Activated CD4-positive, alpha-beta T cell treated with anti-CD3 and anti-CD28 coated beads, Interleukin-2, amount 50 U/mL, for 1 hour (primary cell): ENCODE measurements at regions not wholly inside any gene's neighbourhood (a gene's known extent, or its start where the extent isn't known, plus 50 kb on each side); places are given as distances from the start of the nearest gene placed in this dataset.

Experiments used
- DNase-seq: peaks from one replicate; pipeline ENCODE4 v3.0.0-alpha.2; 2020

DNA sequence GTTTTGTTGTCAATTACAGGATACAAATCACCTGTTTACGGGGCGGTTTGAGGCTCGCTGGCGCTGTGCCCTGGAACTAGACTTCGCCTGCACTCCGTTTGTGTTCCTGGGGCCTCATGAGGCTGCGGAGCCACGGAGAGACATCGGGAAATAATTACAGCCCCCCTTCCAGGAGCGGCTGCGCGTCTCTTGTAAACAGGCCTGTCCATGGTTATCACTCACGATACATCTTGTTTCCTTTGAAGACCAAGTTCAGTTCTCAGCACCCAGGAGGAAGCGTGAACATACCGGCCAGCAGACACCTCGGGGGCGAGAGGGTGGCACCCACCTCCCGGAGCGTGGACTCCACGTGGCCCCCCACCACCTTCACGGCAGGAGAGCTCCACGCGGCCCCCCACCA lies 297.1 kb upstream of the IRX4 start:
- DNase-seq, result no peak

DNA sequence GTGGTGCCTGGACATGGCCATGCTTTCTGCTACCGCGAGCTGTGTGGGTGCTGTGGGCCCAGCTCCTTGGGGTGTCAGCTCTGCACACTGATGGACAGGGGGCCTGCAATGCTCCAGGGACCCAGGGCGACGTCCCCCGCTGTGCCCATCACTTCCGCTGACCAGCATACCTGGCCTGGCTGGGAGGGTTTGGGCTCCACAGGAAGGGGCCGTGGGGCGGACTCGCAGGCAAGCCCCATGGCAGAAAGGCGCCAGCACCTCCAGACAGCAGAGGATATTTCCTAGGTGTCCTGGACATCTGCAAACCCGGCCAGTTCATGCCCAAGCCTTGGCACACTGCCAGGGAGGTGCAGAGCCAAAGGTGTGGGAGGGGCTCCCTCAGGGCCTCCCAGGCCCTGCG lies 295.8 kb upstream of the IRX4 start:
- no peak for DNase-seq

DNA sequence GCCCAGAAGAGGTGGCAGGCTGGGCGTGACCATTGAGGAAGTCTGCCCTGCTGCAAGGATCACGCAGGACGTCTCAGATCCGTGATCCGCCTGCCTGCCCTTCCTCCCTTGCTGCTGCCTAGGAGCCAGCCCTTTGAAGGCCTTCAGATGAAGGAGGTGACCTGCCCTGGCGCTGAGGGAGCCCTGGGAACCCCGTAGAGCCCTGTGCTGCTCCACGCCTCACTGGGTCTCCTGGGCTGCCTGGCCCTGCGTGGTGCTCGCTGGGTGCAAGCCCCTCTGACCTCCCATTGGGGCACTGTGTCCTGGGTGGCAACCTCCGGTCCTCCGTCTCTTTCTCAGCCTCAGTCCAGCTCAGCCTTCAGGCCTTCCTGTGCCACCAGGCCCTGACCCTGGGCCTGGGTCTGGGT lies 295.3 kb upstream of the IRX4 start:
- no peak for DNase-seq

DNA sequence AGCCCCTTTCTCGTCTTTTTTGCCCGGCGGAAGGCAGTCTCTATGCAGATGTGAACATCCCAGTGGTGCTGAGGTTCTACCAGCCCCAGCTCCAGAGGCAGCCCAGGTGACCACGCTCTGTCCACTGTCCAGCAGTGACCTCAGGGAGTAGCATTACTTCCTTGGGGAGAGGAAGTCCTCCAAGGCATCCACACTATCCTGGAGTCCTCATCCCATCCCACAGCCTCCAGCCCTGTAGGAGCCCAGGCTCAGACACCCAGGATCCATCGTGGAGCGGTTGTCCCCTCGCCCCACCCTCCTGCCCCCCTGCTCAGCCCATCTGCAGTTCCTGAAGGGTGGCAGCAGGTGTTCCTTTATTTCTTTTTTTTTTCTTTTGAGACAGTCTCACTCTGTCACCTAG lies 294.5 kb upstream of the IRX4 start:
- no peak for DNase-seq

DNA sequence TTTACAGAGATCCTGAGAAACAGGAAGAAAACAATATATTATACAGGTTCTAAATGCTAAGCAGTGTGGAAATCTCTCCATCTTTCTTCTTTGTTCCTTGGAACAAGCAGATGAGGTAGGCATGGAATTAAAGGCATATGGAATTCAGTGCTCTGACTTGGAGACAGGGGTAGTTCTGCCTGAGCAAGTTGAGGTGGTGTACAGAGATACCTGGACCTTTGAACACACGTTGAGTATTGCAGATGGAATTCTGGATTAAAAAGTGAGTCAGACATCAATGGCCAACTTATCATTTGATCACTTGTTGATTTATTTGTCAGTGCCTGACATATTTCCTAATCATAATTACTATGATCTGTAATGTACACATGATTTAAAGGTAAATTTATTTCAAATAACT lies 293.9 kb upstream of the IRX4 start:
- no peak for DNase-seq

DNA sequence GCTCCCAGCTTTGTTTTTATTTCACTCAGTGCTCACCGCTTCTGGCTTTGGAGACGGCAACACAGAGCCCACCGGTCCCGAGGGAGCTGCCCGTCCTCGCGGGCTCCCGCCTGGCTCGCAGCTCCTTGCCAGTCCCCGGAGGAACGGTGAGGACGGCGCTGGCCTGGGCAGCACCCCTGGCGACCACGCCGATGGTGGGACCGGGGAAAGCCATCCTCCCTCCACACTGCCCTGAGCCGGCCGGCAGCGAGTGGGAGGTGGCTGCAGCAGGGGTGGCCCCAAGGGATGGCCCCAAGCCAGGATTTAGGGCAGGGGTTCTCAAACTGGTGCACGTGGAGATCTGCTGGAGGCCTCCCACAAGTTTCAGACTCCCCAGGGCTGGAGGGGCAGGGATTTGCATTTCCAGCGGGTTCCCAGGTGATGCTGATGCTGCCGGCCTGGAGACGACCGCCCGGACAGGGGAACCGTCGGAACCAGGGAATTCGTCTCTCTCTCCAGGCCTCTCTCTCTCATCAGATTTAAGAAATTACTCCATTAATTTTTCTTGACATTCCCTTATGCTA lies 293.2 kb upstream of the IRX4 start:
- DNase-seq, result no peak

DNA sequence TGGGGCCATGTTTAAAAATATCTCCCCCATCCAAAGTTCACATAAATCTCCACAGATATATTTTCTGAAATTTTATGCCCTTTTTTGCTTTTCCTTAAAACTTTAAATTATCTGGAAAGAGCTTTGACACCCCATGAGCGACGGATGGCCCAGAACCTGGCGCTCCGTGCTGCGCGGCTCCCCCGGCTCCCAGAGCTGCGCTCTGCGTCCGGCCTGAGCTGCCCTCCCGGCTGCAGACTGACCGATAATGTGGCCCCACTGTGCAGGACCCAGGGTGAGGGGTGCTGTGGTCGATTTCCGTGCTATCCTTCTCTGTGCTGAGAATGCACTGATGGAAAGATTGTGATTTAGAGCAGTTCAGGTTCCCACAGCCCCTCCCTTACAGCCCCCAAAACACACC lies 292.3 kb upstream of the IRX4 start:
- DNase-seq, result no peak

DNA sequence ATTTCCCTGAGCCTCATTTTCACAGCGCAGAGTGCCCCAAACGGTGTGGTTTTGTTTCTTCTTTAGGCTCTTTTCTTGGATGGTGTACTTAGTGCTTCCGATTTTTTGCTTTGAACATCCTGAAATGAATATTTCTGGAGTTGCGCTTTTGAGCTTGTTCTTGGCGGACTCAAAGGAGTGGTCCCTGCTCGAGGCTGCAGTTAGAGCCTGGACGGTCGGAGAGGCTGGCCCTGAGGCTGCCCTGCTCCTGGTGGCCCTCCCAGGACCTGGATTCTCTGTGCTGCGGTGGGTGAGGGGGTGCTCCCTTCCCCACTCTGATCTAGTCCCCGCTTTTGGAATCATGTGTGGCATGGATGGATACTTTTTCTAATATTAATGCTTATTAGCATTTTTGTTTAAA lies 291.8 kb upstream of the IRX4 start:
- no peak for DNase-seq

DNA sequence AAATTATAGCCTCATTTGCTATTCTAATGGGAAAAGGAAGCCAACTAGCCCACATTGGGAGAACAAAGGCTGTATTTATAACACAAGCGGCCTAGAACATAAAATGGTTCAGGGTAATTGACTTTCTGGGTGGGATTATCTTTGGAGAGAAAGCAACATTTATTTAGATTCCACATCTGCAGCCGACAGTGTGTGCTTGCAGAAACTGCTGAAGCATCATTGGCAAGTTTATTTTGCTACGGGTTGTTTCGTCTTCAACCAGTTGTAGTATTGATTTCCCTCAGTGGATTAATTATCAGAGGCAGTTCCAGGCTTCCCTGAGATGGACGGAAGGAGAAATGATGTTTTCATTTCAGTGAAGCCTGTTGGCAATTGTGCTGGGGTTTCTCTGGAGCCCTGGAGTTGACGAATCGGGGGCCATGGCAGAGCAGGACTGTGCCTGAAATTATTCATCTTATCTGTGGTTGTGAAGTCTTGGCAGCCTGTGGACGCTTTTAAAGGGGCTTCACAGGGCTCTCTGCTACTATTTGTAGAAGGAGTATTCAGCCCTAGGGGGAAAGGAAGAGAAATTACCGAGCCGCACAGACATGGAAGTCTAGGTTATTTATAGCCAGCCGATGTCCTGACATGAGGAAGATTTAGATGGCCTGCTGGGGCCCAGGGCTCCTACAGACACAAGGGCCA lies 290.6 kb upstream of the IRX4 start:
- DNase-seq, result no peak

DNA sequence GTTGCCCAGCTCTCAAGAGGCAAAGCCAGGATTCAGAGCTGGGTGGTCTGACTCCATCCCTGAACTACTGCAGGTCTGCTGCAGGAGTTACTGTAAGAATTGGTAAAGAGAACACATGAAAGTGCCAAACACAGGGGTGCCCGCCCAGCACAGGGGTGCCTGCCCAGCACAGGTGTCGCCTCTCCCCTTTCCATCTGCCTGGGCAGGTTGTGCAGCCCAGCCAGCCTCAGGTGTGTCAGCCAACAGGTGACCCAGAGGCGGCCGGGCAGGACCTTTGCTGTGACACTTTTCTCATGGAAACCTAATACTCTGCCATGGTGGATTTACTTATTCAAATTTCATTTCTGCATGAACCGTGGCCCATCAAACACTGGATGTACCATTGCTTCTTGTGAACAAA lies 289.7 kb upstream of the IRX4 start:
- no peak for DNase-seq

DNA sequence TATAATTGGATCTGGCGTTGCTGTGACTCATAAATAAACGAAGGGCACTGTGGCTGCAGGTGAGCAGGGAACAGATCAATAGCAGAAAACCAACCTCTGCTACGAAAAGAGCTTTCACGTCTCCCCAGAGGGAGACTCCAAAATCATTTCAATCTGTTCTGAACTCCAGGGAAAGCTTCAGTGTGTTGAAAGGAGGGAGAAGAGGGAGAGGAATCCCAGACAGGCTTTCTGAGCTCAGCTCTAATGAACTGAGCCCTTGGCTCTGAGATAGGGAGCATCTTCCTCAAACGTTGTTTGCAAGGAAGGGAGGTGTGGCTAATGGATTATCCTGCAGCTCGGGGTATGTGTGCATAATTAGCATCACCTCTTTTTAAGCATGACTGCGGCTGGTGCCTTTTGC lies 288.0 kb upstream of the IRX4 start:
- no peak for DNase-seq

DNA sequence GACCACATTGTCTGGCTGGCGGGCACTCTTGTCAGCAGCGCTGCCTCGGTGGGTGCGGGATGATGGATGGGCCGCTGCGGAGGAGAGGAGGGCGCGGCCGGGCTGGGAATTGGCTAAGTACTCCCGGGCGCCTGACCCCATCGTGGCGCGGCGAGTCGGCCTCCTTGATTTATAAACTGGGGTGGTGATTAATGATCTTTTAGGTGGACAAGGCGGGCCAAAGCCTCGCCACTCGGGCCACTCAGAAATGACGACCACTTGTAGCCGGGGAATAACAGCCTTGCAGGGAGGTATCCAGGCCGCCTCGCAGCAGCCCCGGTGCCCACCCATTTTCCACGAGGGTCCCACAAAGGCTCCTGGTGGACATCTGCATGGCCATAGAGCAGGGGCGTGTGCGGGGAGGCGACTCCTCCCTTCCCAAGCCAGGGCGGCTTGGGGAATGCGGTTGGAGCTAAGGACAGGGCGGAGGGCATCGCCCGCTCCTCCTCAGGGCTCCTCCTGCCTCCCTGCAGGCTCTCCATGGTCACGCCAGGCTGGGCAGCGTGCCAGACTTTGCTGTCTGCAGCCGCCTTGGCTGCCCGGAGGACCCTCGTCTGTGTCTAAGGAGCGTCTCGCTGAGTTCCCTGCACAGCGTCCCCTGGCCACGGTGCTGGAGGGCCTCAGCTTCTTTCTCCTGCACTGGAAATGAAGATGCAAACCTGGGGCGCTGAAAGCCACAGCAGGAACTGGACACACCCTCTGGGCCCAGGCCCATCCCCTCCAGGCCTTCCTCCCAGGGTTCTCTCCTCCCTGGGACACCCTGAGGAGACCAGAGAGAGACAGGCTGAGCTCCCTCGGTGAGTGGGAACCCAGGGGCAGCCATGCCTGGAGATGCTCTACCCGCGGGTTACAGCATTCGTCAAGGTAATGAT lies 287.4 kb upstream of the IRX4 start:
- no peak for DNase-seq

DNA sequence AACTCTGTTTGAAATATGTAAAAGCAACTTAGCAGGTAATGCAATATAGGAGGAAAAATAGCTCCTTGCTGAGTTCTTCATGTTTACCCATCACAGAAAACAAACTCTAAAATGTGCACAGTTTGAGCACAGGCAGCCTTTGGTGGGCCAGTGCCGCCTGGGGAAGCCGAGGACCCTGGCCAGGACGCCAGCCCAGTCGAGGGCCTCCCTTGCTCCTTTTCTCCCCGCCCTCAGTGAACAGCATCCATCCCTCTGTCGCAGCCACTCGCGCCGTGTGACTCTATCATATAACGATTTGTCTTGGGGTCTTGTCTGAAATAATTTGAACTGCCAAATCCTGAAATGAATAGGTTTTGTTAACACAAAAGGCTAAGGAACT lies 286.7 kb upstream of the IRX4 start:
- DNase-seq, result no peak

DNA sequence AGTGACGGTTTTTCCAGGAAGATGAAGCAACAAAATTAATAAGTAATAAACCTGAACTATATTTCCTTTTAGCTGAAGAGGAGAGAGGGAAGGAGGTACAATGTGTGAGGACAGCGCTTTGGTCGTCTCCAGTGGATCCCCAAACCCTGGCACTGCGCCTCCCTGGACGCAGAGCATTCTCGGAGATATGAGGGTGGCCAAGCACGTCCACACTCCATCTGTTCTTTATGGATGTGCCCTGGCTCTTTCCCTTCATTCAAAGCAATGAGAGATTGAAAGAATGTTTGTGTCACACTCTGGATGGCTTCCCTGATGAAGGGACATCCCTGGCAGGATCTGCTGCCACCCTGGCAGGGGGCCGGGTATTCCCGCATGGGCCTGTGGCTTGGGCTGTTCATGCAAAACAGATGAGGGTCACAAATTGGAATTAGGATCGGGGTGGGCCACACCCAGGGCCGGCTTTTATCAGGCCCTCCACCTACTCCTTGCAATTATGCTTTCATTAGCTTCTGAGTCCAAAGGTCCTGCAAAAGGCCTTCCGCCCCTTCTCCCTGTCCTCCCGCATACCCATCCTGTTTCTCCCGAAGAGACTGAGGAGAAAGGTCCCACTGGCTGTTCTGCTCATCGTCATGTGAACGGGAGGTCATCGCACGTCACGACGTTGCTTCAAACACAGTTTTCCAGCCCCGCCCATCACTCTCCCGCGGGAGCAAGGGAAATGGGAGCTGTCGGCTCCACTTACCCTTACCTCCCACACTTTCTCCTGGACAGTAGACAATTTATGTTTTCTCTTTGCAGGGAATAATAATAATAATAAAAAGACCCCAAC lies 286.1 kb upstream of the IRX4 start:
- DNase-seq, result no peak

DNA sequence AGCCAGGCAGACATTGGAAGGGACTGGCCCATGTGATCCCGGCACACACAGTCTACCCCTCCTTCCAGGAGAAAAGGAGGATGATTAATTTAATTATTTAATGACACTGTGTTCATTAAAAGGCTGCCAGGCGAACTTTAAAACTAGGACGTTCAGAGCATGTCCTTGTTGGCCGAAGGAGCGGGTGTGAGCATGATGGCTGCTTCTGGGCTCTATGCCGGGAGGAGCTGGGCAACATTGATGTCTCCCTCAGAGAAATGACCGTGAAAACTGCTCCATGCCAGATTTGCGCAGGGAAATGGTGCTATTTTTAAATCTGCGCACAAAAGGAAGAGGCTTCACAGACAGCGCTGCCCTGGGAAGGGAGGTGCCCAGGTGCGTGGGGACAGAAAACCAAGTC lies 284.9 kb upstream of the IRX4 start:
- DNase-seq, result no peak

DNA sequence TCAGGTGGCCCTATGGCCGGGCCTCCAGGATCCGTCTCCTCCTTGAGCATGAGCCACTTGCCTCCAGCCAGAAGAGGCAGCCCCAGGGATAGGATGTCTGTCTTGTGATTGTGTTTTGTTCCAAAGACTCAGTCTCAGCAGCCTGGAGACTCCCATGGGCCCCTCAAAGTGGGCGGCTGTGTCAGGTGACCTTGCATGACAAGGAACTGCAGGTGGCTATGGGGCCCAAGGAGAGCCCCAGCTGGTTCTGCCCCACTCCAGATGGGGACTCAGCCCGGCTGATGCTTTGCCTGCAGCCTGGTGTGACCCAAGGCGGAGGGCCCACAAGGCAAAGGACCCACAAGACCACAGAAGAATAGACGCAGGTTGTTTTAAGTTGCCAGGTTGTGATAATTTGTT lies 284.3 kb upstream of the IRX4 start:
- no peak for DNase-seq

DNA sequence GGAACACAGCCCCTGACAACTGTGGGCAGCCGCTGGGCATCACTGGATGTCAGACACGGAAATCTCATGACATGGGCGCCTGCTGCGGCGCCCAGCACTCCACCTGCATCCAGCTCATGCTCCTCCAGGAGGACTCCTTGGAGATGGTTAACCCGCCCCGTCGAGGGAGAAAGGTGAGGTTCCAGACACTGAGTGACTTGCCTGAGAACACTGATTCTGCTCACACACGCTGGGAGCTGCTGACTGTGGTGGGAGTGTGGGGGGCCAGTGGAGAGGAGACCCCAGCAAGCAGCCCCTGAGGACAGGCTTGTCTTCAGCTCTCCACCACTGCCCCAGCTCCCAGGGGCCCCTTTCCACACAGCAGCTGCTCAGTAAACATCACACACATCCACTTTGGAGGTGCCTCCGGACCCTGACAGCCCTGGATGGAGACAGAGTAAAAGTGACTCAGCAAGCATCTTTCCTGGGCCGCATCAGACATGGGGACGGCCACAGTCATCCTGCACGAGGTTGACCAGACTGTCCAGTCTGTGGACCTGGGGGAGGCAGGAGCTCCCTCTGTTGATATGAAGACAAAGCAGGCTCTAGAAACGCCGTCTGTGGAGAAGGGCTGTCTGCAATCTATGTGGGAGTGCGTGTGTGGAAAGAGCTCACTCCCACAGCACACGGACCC lies 283.7 kb upstream of the IRX4 start:
- DNase-seq, result no peak

DNA sequence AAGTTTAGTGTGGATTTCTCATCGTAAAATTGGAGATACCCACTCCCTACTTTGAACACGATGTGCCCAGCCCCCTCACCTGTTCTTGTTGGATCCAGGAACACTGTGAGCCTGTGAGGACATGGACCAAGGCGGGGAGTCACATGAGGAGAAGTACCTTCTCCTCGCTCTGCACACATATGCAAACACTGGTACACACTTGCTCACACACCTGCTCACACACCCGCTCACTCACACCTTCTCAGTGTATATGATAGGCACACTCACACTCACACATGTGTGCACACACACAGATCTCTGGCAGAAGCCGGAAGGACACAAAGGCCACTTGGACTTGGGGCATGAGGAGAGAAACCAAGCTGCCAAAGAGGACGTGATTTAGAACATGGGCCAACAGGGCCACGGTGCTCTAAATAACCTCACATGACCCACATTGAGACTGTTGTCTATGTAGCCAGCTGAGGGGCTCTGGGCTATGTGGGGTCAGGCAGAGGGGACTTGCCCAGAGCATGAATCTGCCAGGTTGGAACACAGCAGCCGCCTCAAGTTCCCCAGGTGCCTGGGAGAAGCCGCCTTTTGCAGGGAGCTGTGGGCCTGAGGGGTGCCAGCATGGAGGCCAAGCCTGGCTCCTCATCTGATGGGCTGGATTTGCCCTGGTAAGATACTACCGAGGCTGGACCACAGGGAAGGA lies 283.0 kb upstream of the IRX4 start:
- DNase-seq, result no peak

DNA sequence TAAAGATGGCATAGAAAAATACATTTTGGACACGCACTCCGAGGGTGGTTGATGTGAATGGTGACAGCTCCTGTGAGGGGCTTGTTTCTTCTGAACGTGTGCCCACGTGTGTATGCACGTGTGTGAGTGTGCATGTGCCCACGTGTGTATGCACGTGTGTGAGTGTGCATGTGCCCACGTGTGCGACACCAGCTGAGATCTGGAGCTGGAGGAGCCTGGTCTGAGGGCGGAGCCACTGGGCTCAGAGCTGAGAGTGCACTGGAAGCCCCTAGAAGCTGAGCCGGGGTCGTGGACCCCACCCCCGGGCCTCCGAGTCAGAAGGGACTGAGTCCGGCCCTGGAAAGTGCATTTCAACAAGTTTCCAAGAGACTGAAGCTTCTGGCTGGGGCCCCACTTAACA lies 282.5 kb upstream of the IRX4 start:
- DNase-seq, result no peak

DNA sequence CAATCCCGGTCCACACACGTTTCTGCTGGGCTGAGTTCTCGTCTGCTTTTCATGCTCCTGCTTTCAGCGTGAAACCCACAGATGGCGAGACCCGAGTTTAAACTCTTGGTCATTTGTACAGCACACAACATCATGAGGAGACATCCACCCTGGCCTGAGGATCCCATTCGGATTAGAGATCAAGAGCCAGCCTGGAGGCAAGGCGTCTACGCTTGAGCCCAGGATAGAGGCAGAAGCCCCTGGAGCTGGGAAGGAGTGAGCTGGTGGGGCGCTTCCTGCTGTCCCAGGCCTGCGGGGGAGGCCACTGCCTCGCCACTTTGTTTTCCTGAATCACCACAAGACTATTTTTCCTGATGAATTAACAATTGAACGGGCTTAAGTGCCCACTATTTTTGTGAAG lies 281.9 kb upstream of the IRX4 start:
- no peak for DNase-seq

DNA sequence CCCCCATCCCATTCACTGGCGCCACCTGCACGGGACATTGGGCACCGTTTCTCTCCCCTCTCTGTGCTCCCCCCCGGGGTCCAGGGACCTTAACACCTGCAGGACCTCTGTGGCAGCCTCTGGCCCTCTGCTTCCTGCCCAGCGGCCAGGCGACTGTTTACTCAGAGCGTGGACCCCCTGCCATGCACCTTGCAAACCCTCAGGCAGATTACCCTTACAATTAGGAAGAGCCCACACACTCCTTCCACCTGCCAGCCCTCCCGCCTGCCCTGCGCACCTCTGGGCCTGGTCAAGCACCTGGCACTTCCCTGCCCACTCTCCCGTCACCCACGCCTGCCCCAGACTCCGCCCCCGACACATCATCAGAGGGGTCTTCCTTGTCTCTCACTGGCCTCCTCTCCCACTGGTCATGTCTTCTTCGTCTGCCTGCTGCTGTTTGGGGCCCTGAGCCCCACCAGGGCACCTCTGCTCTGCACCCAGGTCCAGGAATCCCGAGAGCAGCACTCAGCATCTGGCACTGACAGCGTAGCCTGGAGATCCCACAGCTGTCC lies 281.3 kb upstream of the IRX4 start:
- no peak for DNase-seq
